CD4-positive, alpha-beta T cell (primary cell): ENCODE measurements at regions not wholly inside any gene's neighbourhood (a gene's known extent, or its start where the extent isn't known, plus 50 kb on each side); places are given as distances from the start of the nearest gene placed in this dataset.

ENCODE experiments used
- ATAC-seq: fragments of 200-7000 bp; cut with Tn5 transposase; one replicate; pipeline ENCODE4 v1.10.0; 2022; ENCODE audit warnings: mild to moderate bottlenecking; ENCODE audit not compliant: poor library complexity
- CTCF ChIA-PET: fragments of 350-600 bp; sonication (Branson Sonifier 250); formaldehyde crosslinking; loops from one replicate; lab custom pipeline; 2021; ENCODE audit warnings: antibody characterized with exemption, inconsistent platforms; lab: Charles Lee
- POLR2A ChIA-PET: fragments of 350-600 bp; sonication (Branson Sonifier 250); formaldehyde crosslinking; loops from one replicate; lab custom pipeline; 2021; ENCODE audit warnings: antibody characterized with exemption, inconsistent platforms; lab: Charles Lee
- DNase-seq, 14 experiments: peaks; one replicate each; pipeline ENCODE4 v3.0.0-alpha.2; 2013 to 2020; ENCODE audit warnings: mixed read lengths in 2 of 14
- H3K27ac ChIP-seq, 2 donors: one replicate each; pipeline versions ENCODE4 v1.5.1 to v1.7.0; 2013; ENCODE audit warnings: low read length in 2 of 2, low read depth in 1 of 2, mild to moderate bottlenecking in 1 of 2
- H3K27me3 ChIP-seq, 2 experiments: 1 replicate in 1 of 2; 2 replicates in 1 of 2; pipeline versions ENCODE4 v1.6.1 to v1.7.0; 2013; ENCODE audit warnings: low read length in 2 of 2, control low read depth in 1 of 2, mild to moderate bottlenecking in 1 of 2, moderate library complexity in 1 of 2; ENCODE audit not compliant: insufficient read depth in 2 of 2, control insufficient read depth in 1 of 2
- H3K36me3 ChIP-seq: one replicate; pipeline ENCODE4 v1.6.1; 2013; ENCODE audit warnings: low read length, control low read depth; ENCODE audit not compliant: insufficient read depth
- H3K4me1 ChIP-seq: one replicate; pipeline ENCODE4 v1.6.1; 2013; ENCODE audit warnings: low read length, control low read depth; ENCODE audit not compliant: insufficient read depth
- H3K4me3 ChIP-seq: one replicate; pipeline ENCODE4 v1.5.1; 2013; ENCODE audit warnings: mild to moderate bottlenecking, low read length, moderate library complexity
- H3K9me3 ChIP-seq, 2 experiments: 1 replicate in 1 of 2; 2 replicates in 1 of 2; pipeline versions ENCODE4 v1.6.1 to v1.7.0; 2013; ENCODE audit warnings: low read length in 2 of 2, mild to moderate bottlenecking in 2 of 2, control low read depth in 1 of 2, moderate library complexity in 1 of 2; ENCODE audit not compliant: control insufficient read depth in 1 of 2, insufficient read depth in 1 of 2
- H3K27ac Mint-ChIP-seq: one replicate; pipeline ENCODE4 v1.8.0; 2020; ENCODE audit warnings: mixed read lengths
- H3K27me3 Mint-ChIP-seq: one replicate; pipeline ENCODE4 v1.8.0; 2021; ENCODE audit warnings: mixed read lengths
- H3K36me3 Mint-ChIP-seq: one replicate; pipeline ENCODE4 v1.8.0; 2021; ENCODE audit warnings: low read depth, mixed read lengths
- H3K4me1 Mint-ChIP-seq: one replicate; pipeline ENCODE4 v1.8.0; 2021; ENCODE audit warnings: low read depth, mixed read lengths
- H3K4me3 Mint-ChIP-seq: one replicate; pipeline ENCODE4 v1.8.0; 2020; ENCODE audit warnings: mild to moderate bottlenecking, mixed read lengths
- H3K9me3 Mint-ChIP-seq: one replicate; pipeline ENCODE4 v1.8.0; 2020; ENCODE audit warnings: mixed read lengths
- intact Hi-C, 2 experiments: fragments of 100-400 bp; cut with DNase I in 1 of 2; cut with micrococcal nuclease in 1 of 2; formaldehyde crosslinking; loops; one replicate each; pipeline versions ENCODE4 v1.15.1 to v1.9.0; 2023 to 2025; cut with DNase I, micrococcal nuclease
- TF ChIP-seq, protein P1 (sequence below): fragments of 200-600 bp; IDR thresholded peaks from one replicate; pipeline ENCODE4 v1.8.0; 2022; ENCODE audit warnings: antibody characterized with exemption, mild to moderate bottlenecking

GRCh38 chr5:103466495-103466894 is 96.1 kb downstream of the NUDT12 start:
- Mint-ChIP-seq H3K9me3 (no peaks in the 10 kb centered on the region), H3K36me3 (no peaks in the 10 kb centered on the region), H3K4me1 (no peaks in the 10 kb centered on the region), H3K27me3 (peaks cover 11% of the 10 kb centered on the region), H3K4me3 (no peak overlapping the region), H3K27ac (no peak overlapping the region)
- TF ChIP-seq, protein P1, sequence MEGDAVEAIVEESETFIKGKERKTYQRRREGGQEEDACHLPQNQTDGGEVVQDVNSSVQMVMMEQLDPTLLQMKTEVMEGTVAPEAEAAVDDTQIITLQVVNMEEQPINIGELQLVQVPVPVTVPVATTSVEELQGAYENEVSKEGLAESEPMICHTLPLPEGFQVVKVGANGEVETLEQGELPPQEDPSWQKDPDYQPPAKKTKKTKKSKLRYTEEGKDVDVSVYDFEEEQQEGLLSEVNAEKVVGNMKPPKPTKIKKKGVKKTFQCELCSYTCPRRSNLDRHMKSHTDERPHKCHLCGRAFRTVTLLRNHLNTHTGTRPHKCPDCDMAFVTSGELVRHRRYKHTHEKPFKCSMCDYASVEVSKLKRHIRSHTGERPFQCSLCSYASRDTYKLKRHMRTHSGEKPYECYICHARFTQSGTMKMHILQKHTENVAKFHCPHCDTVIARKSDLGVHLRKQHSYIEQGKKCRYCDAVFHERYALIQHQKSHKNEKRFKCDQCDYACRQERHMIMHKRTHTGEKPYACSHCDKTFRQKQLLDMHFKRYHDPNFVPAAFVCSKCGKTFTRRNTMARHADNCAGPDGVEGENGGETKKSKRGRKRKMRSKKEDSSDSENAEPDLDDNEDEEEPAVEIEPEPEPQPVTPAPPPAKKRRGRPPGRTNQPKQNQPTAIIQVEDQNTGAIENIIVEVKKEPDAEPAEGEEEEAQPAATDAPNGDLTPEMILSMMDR: no peak
- H3K27me3 ChIP-seq: peaks cover 0 to 4% of the 10 kb centered on the region in 2 experiments
- CTCF ChIA-PET: no interaction called here
- H3K27ac ChIP-seq: no peak overlapping the region
- no peaks in the 10 kb centered on the region for H3K36me3 ChIP-seq
- no peak overlapping the region for H3K4me3 ChIP-seq
- H3K4me1 ChIP-seq: no peaks in the 10 kb centered on the region
- POLR2A ChIA-PET: no interaction called here
- ATAC-seq (no peak), DNase-seq (no peak)
- H3K9me3 ChIP-seq: no peaks in the 10 kb centered on the region
- intact Hi-C loops: no loop called here

DNA sequence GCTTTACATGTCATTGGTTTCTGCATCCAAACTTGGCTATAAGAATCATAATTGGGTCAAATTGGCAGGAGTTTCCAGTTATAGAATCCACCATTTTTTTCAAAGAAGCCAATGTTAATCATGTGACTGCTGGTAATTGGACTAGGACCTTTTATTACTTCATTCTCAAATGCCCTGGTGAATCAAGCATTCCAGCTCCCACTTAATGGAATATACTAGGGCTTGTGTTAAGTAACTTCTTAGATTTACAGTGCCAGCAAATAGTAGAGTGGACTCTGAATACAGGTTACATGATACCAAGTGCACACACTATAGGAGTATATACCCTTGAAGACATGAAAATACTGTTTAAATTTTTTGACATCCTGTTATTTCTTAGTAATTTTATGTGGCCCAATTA is 96.7 kb downstream of the NUDT12 start:
- H3K4me1 Mint-ChIP-seq: no peaks in the 10 kb centered on the region
- Histone ChIP-seq H3K4me3 (no peak overlapping the region), H3K4me1 (no peaks in the 10 kb centered on the region), H3K27me3 (peaks cover 0 to 2% of the 10 kb centered on the region in 2 experiments), H3K27ac (no peak overlapping the region), H3K9me3 (no peaks in the 10 kb centered on the region), H3K36me3 (no peaks in the 10 kb centered on the region)
- intact Hi-C loops: no loop called here
- TF ChIP-seq, protein P1: no peak
- no peaks in the 10 kb centered on the region for H3K36me3 Mint-ChIP-seq
- no peak for ATAC-seq
- POLR2A ChIA-PET: no interaction called here
- CTCF ChIA-PET: no interaction called here
- no peak for DNase-seq
- H3K4me3 Mint-ChIP-seq: no peak overlapping the region
- H3K9me3 Mint-ChIP-seq: no peaks in the 10 kb centered on the region
- peaks cover 8% of the 10 kb centered on the region for H3K27me3 Mint-ChIP-seq
- H3K27ac Mint-ChIP-seq: no peak overlapping the region

- ATAC-seq: no peak
- H3K4me1 ChIP-seq: no peaks in the 10 kb centered on the region
- H3K9me3 Mint-ChIP-seq: no peaks in the 10 kb centered on the region
- H3K9me3 ChIP-seq: no peaks in the 10 kb centered on the region
- H3K27ac Mint-ChIP-seq: no peak overlapping the region
- ChIA-PET CTCF (no interaction called here), POLR2A (no interaction called here)
- no peaks in the 10 kb centered on the region for H3K27me3 ChIP-seq
- H3K4me3 Mint-ChIP-seq: no peak overlapping the region
- H3K4me1 Mint-ChIP-seq: no peaks in the 10 kb centered on the region
- no peak overlapping the region for H3K4me3 ChIP-seq
- intact Hi-C loops: no loop called here
- no peaks in the 10 kb centered on the region for H3K36me3 Mint-ChIP-seq
- H3K36me3 ChIP-seq: no peaks in the 10 kb centered on the region
- TF ChIP-seq, protein P1: no peak
- peaks cover 8% of the 10 kb centered on the region for H3K27me3 Mint-ChIP-seq
- H3K27ac ChIP-seq: no peak overlapping the region
- DNase-seq: no peak
Measured at GRCh38 chr5:103464835-103465484, 97.6 kb downstream of the NUDT12 start.
